Transverse colon (tissue), 3 donors: ENCODE measurements at regions not wholly inside any gene's neighbourhood (a gene's known extent, or its start where the extent isn't known, plus 50 kb on each side); places are given as distances from the start of the nearest gene placed in this dataset.

Source experiments
- CTCF ChIP-seq, 5 experiments: fragments of 200-600 bp in 3 of 5; fragments of 450-650 bp in 2 of 5; sonication (generic) in 3 of 5; IDR thresholded peaks; 1 replicate in 2 of 5; 2 replicates in 3 of 5; pipeline ENCODE4 v1.5.1; 2016 to 2017; ENCODE audit warnings: antibody characterized with exemption in 5 of 5, inconsistent platforms in 3 of 5, mild to moderate bottlenecking in 2 of 5, moderate library complexity in 1 of 5
- POLR2A ChIP-seq: fragments of 450-650 bp; IDR thresholded peaks from one replicate; pipeline ENCODE4 v1.6.1; 2016; ENCODE audit warnings: antibody characterized with exemption, mild to moderate bottlenecking, moderate library complexity

- no peak for TF ChIP-seq POLR2A
- TF ChIP-seq CTCF (IDR thresholded peaks at IDR 0.05), result no peak
Measured at GRCh38 chr3:104106276-104106675, 1260.4 kb upstream of the ALCAM start.
